Body of pancreas (tissue), 4 donors: ENCODE measurements at regions not wholly inside any gene's neighbourhood (a gene's known extent, or its start where the extent isn't known, plus 50 kb on each side); places are given as distances from the start of the nearest gene placed in this dataset.

Experiments
- ATAC-seq: fragments of 150-250 bp; one replicate; pipeline ENCODE4 v1.9.1; 2016
- DNase-seq, 4 donors: peaks; one replicate each; pipeline ENCODE4 v3.0.0-alpha.2; 2019
- H3K27ac ChIP-seq, 4 donors: fragments of 200-600 bp; sonication (generic); 1 replicate in 3 of 4; 2 replicates in 1 of 4; pipeline versions ENCODE4 v1.5.1 to v1.6.1; 2016 to 2019; ENCODE audit warnings: mild to moderate bottlenecking in 1 of 4, mixed read lengths in 1 of 4, moderate library complexity in 1 of 4
- H3K27me3 ChIP-seq, 2 donors: fragments of 200-600 bp; sonication (generic); one replicate each; pipeline ENCODE4 v1.6.0; 2016; ENCODE audit warnings: mild to moderate bottlenecking in 1 of 2
- H3K36me3 ChIP-seq, 2 donors: fragments of 200-600 bp; sonication (generic); replicated peaks in 1 of 2; 2 replicates each; pipeline ENCODE4 v1.5.1; 2016; ENCODE audit warnings: low read depth in 2 of 2; ENCODE audit not compliant: insufficient read depth in 1 of 2
- H3K4me1 ChIP-seq: fragments of 200-600 bp; sonication (generic); one replicate; pipeline ENCODE4 v1.6.0; 2016
- H3K4me3 ChIP-seq, 2 donors: fragments of 200-600 bp; sonication (generic); 1 replicate in 1 of 2; 2 replicates in 1 of 2; pipeline ENCODE4 v1.5.1; 2016 to 2019
- H3K9me3 ChIP-seq, 3 donors: fragments of 200-600 bp; sonication (generic); 1 replicate in 2 of 3; 2 replicates in 1 of 3; pipeline ENCODE4 v1.5.1; 2016
- POLR2A ChIP-seq, 3 donors: fragments of 450-650 bp; IDR thresholded peaks; one replicate each; pipeline ENCODE4 v1.6.1; 2016; ENCODE audit warnings: antibody characterized with exemption in 3 of 3, mild to moderate bottlenecking in 2 of 3
- WGBS, 2 donors: methylation state at CpG; one replicate each; pipeline ENCODE4 v1.1.5; 2017; 5-methylcytosine and 5-hydroxymethylcytosine counted together
- intact Hi-C: fragments of 100-400 bp; cut with DNase I; formaldehyde crosslinking; loops from one replicate; pipeline ENCODE4 v1.15.1; 2023
- TF ChIP-seq, protein P1 (sequence below), 7 experiments: fragments of 450-650 bp in 4 of 7; fragments of 200-600 bp in 3 of 7; sonication (generic) in 3 of 7; IDR thresholded peaks; one replicate each; pipeline ENCODE4 v1.5.1; 2016 to 2019; ENCODE audit warnings: antibody characterized with exemption in 7 of 7

DNA sequence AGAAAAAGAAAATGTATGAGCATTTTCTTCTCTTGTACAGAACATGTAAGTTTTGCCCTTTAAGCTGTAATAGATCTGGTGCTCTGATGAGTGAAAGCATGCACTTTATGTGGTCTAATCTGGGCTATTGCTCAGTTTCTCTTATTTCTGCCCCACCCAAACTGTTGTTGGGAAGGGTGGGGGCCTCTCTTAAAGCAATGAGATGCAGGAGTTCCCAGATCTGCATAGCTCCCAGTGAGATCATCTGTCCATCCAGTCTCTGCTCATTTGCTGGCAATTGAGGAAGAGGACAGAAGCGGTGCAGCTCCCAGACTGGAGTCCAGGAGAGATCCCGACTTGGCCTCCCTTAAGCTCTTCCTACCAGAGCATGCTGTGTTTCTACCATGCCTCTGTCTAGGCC lies 114.9 kb upstream of the SORCS3 start:
- Histone ChIP-seq H3K4me3 (no peak overlapping the region), H3K4me1 (no peaks in the 10 kb centered on the region), H3K27ac (no peak overlapping the region), H3K36me3 (no peaks in the 10 kb centered on the region), H3K9me3 (no peaks in the 10 kb centered on the region), H3K27me3 (no peaks in the 10 kb centered on the region)
- no peak for DNase-seq
- no peak for ATAC-seq
- WGBS, 2 donors: 67 to 77% methylated on average over 2 of the region's 2 CpGs
- intact Hi-C loops: no loop called here
- no peak for TF ChIP-seq POLR2A (IDR thresholded peaks at IDR 0.05)
- TF ChIP-seq, protein P1, sequence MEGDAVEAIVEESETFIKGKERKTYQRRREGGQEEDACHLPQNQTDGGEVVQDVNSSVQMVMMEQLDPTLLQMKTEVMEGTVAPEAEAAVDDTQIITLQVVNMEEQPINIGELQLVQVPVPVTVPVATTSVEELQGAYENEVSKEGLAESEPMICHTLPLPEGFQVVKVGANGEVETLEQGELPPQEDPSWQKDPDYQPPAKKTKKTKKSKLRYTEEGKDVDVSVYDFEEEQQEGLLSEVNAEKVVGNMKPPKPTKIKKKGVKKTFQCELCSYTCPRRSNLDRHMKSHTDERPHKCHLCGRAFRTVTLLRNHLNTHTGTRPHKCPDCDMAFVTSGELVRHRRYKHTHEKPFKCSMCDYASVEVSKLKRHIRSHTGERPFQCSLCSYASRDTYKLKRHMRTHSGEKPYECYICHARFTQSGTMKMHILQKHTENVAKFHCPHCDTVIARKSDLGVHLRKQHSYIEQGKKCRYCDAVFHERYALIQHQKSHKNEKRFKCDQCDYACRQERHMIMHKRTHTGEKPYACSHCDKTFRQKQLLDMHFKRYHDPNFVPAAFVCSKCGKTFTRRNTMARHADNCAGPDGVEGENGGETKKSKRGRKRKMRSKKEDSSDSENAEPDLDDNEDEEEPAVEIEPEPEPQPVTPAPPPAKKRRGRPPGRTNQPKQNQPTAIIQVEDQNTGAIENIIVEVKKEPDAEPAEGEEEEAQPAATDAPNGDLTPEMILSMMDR (IDR thresholded peaks at IDR 0.05): no peak

DNA sequence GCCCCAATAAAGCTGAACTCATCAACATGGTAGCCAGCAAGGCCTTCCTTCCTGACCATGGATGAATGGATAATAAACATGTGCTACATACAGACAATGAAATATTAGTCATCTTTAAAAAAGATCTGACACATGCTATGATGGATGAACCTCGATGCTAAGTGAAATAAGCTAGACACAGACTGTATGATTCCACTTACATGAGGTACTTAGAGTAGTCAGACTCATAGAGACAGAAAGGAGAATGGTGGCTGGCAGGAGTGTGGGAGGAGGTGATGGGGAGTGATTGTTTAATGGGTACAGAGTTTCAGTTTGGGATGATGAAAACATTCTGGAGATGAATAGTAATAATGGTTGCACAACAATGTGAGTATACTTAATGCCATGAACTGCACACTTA lies 114.1 kb upstream of the SORCS3 start:
- H3K4me1 ChIP-seq: no peaks in the 10 kb centered on the region
- H3K27ac ChIP-seq: no peak overlapping the region
- H3K36me3 ChIP-seq: no peaks in the 10 kb centered on the region
- H3K4me3 ChIP-seq: no peak overlapping the region
- no peaks in the 10 kb centered on the region for H3K9me3 ChIP-seq
- TF ChIP-seq, protein P1 (IDR thresholded peaks at IDR 0.05): no peak
- TF ChIP-seq POLR2A (IDR thresholded peaks at IDR 0.05): no peak
- no peaks in the 10 kb centered on the region for H3K27me3 ChIP-seq
- no peak for ATAC-seq
- intact Hi-C loops: no loop called here
- DNase-seq: no peak
- 36 to 55% methylated on average over 1 of the region's 1 CpG for WGBS, 2 donors

DNA sequence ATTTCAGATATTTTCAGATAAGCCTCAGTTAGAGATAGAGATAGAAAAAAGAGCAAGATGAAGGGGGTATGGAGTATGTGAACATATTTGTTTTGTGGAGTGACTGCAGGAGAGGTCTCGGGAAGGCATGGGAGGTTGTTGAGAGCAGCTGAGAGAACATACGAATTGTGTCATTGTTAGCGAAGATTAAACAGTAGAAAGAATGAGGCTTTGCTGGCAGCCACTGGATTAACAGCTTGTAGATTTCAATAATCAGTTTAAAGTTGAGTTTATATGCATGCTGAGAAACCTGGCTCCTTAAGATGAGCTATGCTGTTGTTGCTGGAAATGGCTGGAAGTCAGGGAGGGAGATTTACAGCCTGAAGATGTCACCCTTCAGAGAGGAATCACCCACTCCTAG lies 100.9 kb upstream of the SORCS3 start:
- Histone ChIP-seq H3K36me3 (no peaks in the 10 kb centered on the region), H3K27ac (no peak overlapping the region), H3K9me3 (no peaks in the 10 kb centered on the region), H3K27me3 (no peaks in the 10 kb centered on the region), H3K4me3 (no peak overlapping the region), H3K4me1 (no peaks in the 10 kb centered on the region)
- DNase-seq (no peak), ATAC-seq (no peak)
- intact Hi-C loops: no loop called here
- WGBS, 2 donors: 40 to 43% methylated on average over 3 of the region's 3 CpGs
- TF ChIP-seq, protein P1 (IDR thresholded peaks at IDR 0.05): no peak
- no peak for TF ChIP-seq POLR2A (IDR thresholded peaks at IDR 0.05)

DNA sequence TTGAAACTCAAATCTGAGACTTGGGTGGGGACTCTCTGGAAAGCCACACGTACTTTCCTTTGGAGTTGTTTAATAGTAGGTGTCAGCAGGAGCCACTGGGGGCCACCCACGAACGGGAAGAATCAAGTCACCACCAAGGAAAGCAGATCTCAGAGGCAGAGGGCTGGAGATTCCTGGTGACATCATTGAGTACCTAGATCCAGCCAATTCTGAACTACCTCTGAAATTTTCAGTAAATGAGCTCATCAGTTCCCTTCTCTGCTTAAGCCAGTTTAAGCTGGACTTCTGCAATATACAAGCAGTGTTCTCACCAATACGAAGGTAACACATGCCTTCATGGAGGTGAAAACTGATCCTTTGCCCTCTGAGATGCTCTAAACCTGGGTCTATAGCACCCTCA lies 99.3 kb upstream of the SORCS3 start:
- Histone ChIP-seq H3K27me3 (no peaks in the 10 kb centered on the region), H3K4me1 (no peaks in the 10 kb centered on the region), H3K9me3 (no peaks in the 10 kb centered on the region), H3K27ac (no peak overlapping the region), H3K4me3 (no peak overlapping the region), H3K36me3 (no peaks in the 10 kb centered on the region)
- DNase-seq (no peak), ATAC-seq (no peak)
- 35 to 47% methylated on average over 4 of the region's 4 CpGs for WGBS, 2 donors
- intact Hi-C loops: no loop called here
- TF ChIP-seq POLR2A (IDR thresholded peaks at IDR 0.05): no peak
- TF ChIP-seq, protein P1 (IDR thresholded peaks at IDR 0.05): no peak

DNA sequence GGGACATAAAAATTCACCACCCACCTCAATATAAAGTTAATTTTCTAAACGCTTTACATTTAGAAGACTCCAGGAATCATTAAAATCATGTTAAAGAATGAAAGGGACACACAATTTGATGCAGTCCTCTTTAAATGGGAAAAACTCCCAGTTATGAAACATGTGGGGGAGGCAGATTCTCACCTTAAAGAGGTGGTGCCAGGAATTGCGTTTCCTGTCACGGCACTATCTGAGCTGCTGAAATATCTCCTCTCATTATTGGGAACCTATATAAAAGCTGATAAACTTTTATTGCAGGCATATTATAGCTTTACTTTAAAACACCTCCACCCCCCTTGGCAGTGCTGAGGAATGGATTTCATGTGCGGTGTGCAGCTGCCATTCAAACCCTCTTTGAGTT lies 94.8 kb upstream of the SORCS3 start:
- no peak overlapping the region for H3K27ac ChIP-seq
- no peak overlapping the region for H3K4me3 ChIP-seq
- H3K36me3 ChIP-seq: no peaks in the 10 kb centered on the region
- DNase-seq (no peak), ATAC-seq (no peak)
- H3K27me3 ChIP-seq: no peaks in the 10 kb centered on the region
- intact Hi-C loops: no loop called here
- H3K9me3 ChIP-seq: no peaks in the 10 kb centered on the region
- 69 to 78% methylated on average over 4 of the region's 4 CpGs for WGBS, 2 donors
- no peaks in the 10 kb centered on the region for H3K4me1 ChIP-seq
- TF ChIP-seq, protein P1 (IDR thresholded peaks at IDR 0.05): no peak
- no peak for TF ChIP-seq POLR2A (IDR thresholded peaks at IDR 0.05)
